HFFc6 (cell line): ENCODE measurements at regions not wholly inside any gene's neighbourhood (a gene's known extent, or its start where the extent isn't known, plus 50 kb on each side); places are given as distances from the start of the nearest gene placed in this dataset.

Experiments used
- DNase-seq: peaks from one replicate; pipeline ENCODE4 v3.0.0-alpha.2; 2018
- H3K27ac Mint-ChIP-seq: 2 replicates; pipeline ENCODE4 v1.8.0; 2020; ENCODE audit warnings: mild to moderate bottlenecking, mixed read lengths
- H3K27me3 Mint-ChIP-seq: 2 replicates; pipeline ENCODE4 v1.8.0; 2021; ENCODE audit warnings: mild to moderate bottlenecking, moderate library complexity, mixed read lengths; ENCODE audit not compliant: insufficient read depth
- H3K36me3 Mint-ChIP-seq: 2 replicates; pipeline ENCODE4 v1.8.0; 2021; ENCODE audit warnings: low read depth, mixed read lengths
- H3K4me1 Mint-ChIP-seq: 2 replicates; pipeline ENCODE4 v1.8.0; 2020; ENCODE audit warnings: low read depth, mixed read lengths
- H3K4me3 Mint-ChIP-seq: 2 replicates; pipeline ENCODE4 v1.8.0; 2020; ENCODE audit warnings: mild to moderate bottlenecking, moderate library complexity, mixed read lengths
- H3K9me3 Mint-ChIP-seq: 2 replicates; pipeline ENCODE4 v1.8.0; 2020; ENCODE audit warnings: mild to moderate bottlenecking, mixed read lengths
- TF ChIP-seq, protein P1 (sequence below): fragments of 200-600 bp; sonication (generic); IDR thresholded peaks from 2 replicates; pipeline ENCODE4 v1.5.0; 2021; ENCODE audit warnings: antibody characterized with exemption, mild to moderate bottlenecking

DNA sequence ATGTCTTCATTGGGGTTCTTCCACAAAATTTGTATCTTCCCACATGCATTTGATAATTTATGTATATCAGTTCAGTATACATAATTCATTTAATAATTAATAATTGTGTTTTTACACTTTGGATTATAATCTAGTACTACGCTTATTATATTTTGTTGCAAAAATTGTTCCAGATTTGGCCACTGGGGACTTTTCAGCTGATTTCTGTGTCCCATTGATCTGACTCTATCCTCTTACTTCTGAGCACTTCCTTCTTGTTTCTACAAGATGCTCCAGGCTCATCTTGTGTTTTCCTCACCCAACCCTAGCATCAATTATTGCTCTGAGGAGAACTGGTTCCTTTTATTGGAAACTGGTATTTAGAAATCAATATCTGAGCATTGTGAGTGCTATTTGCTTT lies 215.3 kb upstream of the CDH19 start:
- no peak overlapping the region for H3K4me3 Mint-ChIP-seq
- no peaks in the 10 kb centered on the region for H3K4me1 Mint-ChIP-seq
- TF ChIP-seq, protein P1, sequence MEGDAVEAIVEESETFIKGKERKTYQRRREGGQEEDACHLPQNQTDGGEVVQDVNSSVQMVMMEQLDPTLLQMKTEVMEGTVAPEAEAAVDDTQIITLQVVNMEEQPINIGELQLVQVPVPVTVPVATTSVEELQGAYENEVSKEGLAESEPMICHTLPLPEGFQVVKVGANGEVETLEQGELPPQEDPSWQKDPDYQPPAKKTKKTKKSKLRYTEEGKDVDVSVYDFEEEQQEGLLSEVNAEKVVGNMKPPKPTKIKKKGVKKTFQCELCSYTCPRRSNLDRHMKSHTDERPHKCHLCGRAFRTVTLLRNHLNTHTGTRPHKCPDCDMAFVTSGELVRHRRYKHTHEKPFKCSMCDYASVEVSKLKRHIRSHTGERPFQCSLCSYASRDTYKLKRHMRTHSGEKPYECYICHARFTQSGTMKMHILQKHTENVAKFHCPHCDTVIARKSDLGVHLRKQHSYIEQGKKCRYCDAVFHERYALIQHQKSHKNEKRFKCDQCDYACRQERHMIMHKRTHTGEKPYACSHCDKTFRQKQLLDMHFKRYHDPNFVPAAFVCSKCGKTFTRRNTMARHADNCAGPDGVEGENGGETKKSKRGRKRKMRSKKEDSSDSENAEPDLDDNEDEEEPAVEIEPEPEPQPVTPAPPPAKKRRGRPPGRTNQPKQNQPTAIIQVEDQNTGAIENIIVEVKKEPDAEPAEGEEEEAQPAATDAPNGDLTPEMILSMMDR = no peak; the same call in 1 of the 2 replicates
- H3K27ac Mint-ChIP-seq = no peak overlapping the region
- no peaks in the 10 kb centered on the region for H3K36me3 Mint-ChIP-seq
- DNase-seq = no peak
- peaks cover 37% of the 10 kb centered on the region for H3K9me3 Mint-ChIP-seq
- H3K27me3 Mint-ChIP-seq = no peaks in the 10 kb centered on the region; the same call in 1 of the 2 replicates

DNA sequence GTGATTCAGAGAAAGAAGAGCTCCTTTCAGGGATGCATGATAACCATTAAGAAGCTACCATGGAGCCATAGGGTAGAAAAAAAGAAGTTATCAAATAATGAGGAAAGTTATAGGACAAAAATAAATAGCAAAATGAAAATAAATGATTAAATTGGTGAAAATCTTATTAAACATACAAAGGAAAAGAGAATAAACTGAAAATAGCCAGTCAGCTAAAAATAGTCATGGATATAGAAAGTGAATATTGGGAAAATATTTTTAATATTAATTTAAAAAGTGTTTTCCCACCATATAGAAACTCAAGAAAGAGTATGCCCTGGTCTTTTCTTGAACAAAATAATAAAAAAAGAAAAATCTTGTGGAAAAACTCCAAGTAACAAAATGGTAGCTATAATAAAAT lies 209.2 kb upstream of the CDH19 start:
- Mint-ChIP-seq H3K9me3 (peaks cover 32% of the 10 kb centered on the region), H3K27ac (no peak overlapping the region), H3K4me1 (no peaks in the 10 kb centered on the region), H3K4me3 (no peak overlapping the region), H3K27me3 (no peaks in the 10 kb centered on the region), H3K36me3 (no peaks in the 10 kb centered on the region)
- DNase-seq = no peak
- TF ChIP-seq, protein P1 = no peak

DNA sequence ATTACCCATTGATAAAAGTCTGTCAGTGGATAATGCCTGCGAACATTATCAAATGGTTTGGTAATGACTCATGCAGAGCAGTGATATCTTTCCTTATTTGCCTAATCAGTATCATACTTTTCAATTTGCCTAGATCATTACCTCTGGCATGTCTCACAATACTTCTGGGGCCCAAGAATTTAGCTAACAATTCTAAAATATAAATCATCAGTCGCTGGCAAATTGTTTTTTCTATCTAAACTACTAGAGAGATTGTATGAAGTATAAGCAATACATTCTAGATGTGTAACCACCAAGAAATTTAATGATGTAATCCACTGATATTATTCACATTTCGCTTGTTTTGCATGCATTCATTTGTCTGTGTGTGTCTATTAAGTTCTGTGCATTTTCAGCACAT lies 191.2 kb upstream of the CDH19 start:
- DNase-seq = no peak
- Mint-ChIP-seq H3K36me3 (no peaks in the 10 kb centered on the region), H3K4me3 (no peak overlapping the region), H3K9me3 (peaks cover 14% of the 10 kb centered on the region; the same call in 1 of the 2 replicates), H3K4me1 (no peaks in the 10 kb centered on the region), H3K27me3 (no peaks in the 10 kb centered on the region), H3K27ac (no peak overlapping the region)
- TF ChIP-seq, protein P1 = no peak

DNA sequence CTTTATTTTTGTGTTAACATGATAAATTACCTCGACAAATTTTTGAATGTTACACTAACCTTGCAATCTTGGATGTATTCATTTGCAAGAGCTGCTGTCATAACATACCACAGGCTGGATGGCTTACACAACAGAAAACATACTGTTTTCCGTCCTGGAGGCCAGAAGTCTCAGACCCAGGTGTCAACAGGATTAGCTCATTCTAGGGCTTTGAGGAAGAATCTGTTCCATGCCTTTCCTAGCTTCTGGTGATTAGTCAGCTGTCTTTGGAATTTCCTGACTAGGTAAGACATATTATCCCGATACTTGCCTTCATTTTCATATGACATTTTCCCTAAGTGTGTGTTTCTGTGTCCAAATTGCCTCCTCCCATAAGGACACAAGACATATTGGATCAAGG lies 188.6 kb upstream of the CDH19 start:
- H3K36me3 Mint-ChIP-seq = no peaks in the 10 kb centered on the region
- TF ChIP-seq, protein P1 = no peak
- H3K27me3 Mint-ChIP-seq = no peaks in the 10 kb centered on the region
- no peak overlapping the region for H3K27ac Mint-ChIP-seq
- DNase-seq = no peak
- no peaks in the 10 kb centered on the region for H3K4me1 Mint-ChIP-seq
- H3K4me3 Mint-ChIP-seq = no peak overlapping the region
- peaks cover 18% of the 10 kb centered on the region for H3K9me3 Mint-ChIP-seq

DNA sequence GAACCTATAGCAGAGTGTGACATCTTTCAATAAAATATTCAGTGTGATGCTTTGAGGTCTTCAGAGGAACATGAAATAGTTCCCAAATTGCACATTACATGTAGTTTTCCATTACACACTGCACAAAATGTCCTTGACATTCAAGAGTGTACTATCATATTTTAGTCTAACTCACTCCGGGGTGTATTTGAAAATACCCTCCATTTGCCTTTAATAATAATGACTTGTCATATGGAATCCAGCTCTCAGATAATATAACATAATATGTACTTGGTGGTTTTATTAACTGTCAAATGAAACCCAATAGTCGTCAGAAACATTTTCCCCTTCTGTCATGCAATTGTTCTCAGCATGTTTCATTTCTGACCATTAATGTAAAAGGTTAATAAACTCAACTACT lies 176.7 kb upstream of the CDH19 start:
- TF ChIP-seq, protein P1 = no peak
- no peak for DNase-seq
- H3K4me1 Mint-ChIP-seq = no peaks in the 10 kb centered on the region
- no peak overlapping the region for H3K27ac Mint-ChIP-seq
- peaks cover 27% of the 10 kb centered on the region for H3K9me3 Mint-ChIP-seq
- H3K27me3 Mint-ChIP-seq = no peaks in the 10 kb centered on the region
- H3K4me3 Mint-ChIP-seq = no peak overlapping the region
- H3K36me3 Mint-ChIP-seq = no peaks in the 10 kb centered on the region

DNA sequence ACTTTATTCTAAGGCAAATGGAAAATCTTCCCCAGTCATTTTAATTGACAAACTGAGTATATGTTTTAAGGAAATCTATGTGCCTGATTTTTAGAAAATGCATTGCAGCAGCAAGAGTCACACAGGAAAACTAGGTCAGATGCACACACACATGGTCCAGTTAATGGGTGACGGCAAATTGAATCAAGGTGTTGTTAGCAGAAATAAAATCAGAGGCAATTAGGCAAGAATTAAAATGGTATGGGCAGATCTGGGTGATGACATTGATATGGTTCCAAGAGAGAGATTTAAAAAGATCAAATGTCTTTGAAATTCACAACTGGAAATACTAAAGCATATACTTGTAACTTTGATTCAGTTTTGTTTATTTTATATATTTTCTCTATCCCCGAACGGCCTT lies 174.2 kb upstream of the CDH19 start:
- Mint-ChIP-seq H3K27ac (no peak overlapping the region), H3K4me3 (no peak overlapping the region), H3K36me3 (no peaks in the 10 kb centered on the region), H3K4me1 (no peaks in the 10 kb centered on the region), H3K27me3 (no peaks in the 10 kb centered on the region), H3K9me3 (peaks cover 27% of the 10 kb centered on the region)
- TF ChIP-seq, protein P1 = no peak
- DNase-seq = no peak
